Calu3 (cell line): ENCODE measurements at regions not wholly inside any gene's neighbourhood (a gene's known extent, or its start where the extent isn't known, plus 50 kb on each side); places are given as distances from the start of the nearest gene placed in this dataset.

Source experiments
- BruUV-seq: library from RNA; stranded (reverse); fragments of 400-500 nt; replicated peaks from 2 replicates; lab custom pipeline; 2021; lab: Mats Ljungman, UMichigan
- CTCF ChIA-PET: fragments of 300-600 bp; sonication (Branson Sonifier 250); formaldehyde crosslinking; loops from one replicate; lab custom pipeline; 2022; ENCODE audit warnings: antibody characterized with exemption; lab: Charles Lee
- DNase-seq: peaks from one replicate; pipeline ENCODE4 v3.0.0; 2022
- H3K27ac Mint-ChIP-seq: one replicate; pipeline ENCODE4 v1.8.0; 2022; ENCODE audit warnings: mixed read lengths; ENCODE audit not compliant: unreplicated experiment
- H3K27me3 Mint-ChIP-seq: one replicate; pipeline ENCODE4 v1.8.0; 2022; ENCODE audit warnings: mixed read lengths; ENCODE audit not compliant: unreplicated experiment
- H3K36me3 Mint-ChIP-seq: one replicate; pipeline ENCODE4 v1.8.0; 2022; ENCODE audit warnings: mild to moderate bottlenecking, moderate library complexity, mixed read lengths; ENCODE audit not compliant: insufficient read depth, unreplicated experiment
- H3K4me1 Mint-ChIP-seq: one replicate; pipeline ENCODE4 v1.8.0; 2022; ENCODE audit warnings: mild to moderate bottlenecking, low read depth, mixed read lengths; ENCODE audit not compliant: unreplicated experiment
- H3K4me3 Mint-ChIP-seq: one replicate; pipeline ENCODE4 v1.8.0; 2022; ENCODE audit warnings: mild to moderate bottlenecking, low read depth, moderate library complexity, mixed read lengths; ENCODE audit not compliant: unreplicated experiment
- H3K9me3 Mint-ChIP-seq: one replicate; pipeline ENCODE4 v1.8.0; 2022; ENCODE audit warnings: low read depth, mixed read lengths; ENCODE audit not compliant: unreplicated experiment
- CTCF ChIP-seq: fragments of 200-600 bp; IDR thresholded peaks from one replicate; pipeline ENCODE4 v1.8.0; 2022; ENCODE audit warnings: antibody characterized with exemption; ENCODE audit not compliant: unreplicated experiment
- intact Hi-C: fragments of 100-400 bp; cut with micrococcal nuclease; formaldehyde crosslinking; loops from one replicate; pipeline ENCODE4 v1.10.0; 2022; ENCODE audit not compliant: unreplicated experiment

- no peaks in the 10 kb centered on the region for H3K9me3 Mint-ChIP-seq
- no peak for DNase-seq
- H3K4me3 Mint-ChIP-seq = no peak overlapping the region
- H3K4me1 Mint-ChIP-seq = no peaks in the 10 kb centered on the region
- intact Hi-C loops = no loop called here
- no peaks in the 10 kb centered on the region for H3K36me3 Mint-ChIP-seq
- CTCF ChIA-PET = interaction anchor here (0.6 kb wide), 1 partner anchor 18 kb away, joined by 3 read pairs; no protein-coding TSS in a partner anchor
- BruUV-seq = no TSS peak
- peaks cover 36% of the 10 kb centered on the region for H3K27me3 Mint-ChIP-seq
- no peak overlapping the region for H3K27ac Mint-ChIP-seq
- no peak for TF ChIP-seq CTCF
Observed at GRCh38 chr2:129912871-129913694, 66.4 kb upstream of the RAB6C start.

GRCh38 chr2:129913695-129914495, 65.6 kb upstream of the RAB6C start:
- Mint-ChIP-seq H3K9me3 (peaks cover 2% of the 10 kb centered on the region), H3K4me3 (no peak overlapping the region), H3K36me3 (no peaks in the 10 kb centered on the region), H3K4me1 (no peaks in the 10 kb centered on the region), H3K27me3 (peaks cover 37% of the 10 kb centered on the region), H3K27ac (no peak overlapping the region)
- CTCF ChIA-PET = interaction anchor here (0.6 kb wide), 1 partner anchor 18 kb away, joined by 3 read pairs; no protein-coding TSS in a partner anchor
- BruUV-seq = no TSS peak
- intact Hi-C loops = no loop called here
- no peak for TF ChIP-seq CTCF
- DNase-seq = no peak

- no peaks in the 10 kb centered on the region for H3K36me3 Mint-ChIP-seq
- H3K27ac Mint-ChIP-seq = no peak overlapping the region
- intact Hi-C loops = no loop called here
- H3K4me1 Mint-ChIP-seq = no peaks in the 10 kb centered on the region
- DNase-seq = no peak
- no peak for TF ChIP-seq CTCF
- no peak overlapping the region for H3K4me3 Mint-ChIP-seq
- BruUV-seq = no TSS peak
- peaks cover 45% of the 10 kb centered on the region for H3K27me3 Mint-ChIP-seq
- peaks cover 6% of the 10 kb centered on the region for H3K9me3 Mint-ChIP-seq
- CTCF ChIA-PET = no interaction called here
Observed at GRCh38 chr2:129914538-129915302, 64.7 kb upstream of the RAB6C start.

- TF ChIP-seq CTCF = no peak
- Mint-ChIP-seq H3K36me3 (no peaks in the 10 kb centered on the region), H3K9me3 (peaks cover 6% of the 10 kb centered on the region), H3K27me3 (peaks cover 49% of the 10 kb centered on the region), H3K4me3 (no peak overlapping the region), H3K27ac (no peak overlapping the region), H3K4me1 (no peaks in the 10 kb centered on the region)
- intact Hi-C loops = no loop called here
- BruUV-seq = no TSS peak
- CTCF ChIA-PET = no interaction called here
- DNase-seq = no peak
Observed at GRCh38 chr2:129915303-129915840, 64.1 kb upstream of the RAB6C start.
